CD4-positive, alpha-beta T cell treated with Interleukin-15 for 4 hours (primary cell): ENCODE measurements at regions not wholly inside any gene's neighbourhood (a gene's known extent, or its start where the extent isn't known, plus 50 kb on each side); places are given as distances from the start of the nearest gene placed in this dataset.
"Not testable (repeated sequence)": the region's sequence is repeated elsewhere in the genome, so short reads cannot be mapped to it uniquely, and the experiment has no call there.

Experiments used
- DNase-seq: peaks from one replicate; pipeline ENCODE4 v3.0.0-alpha.2; 2020; ENCODE audit warnings: low spot score

- DNase-seq, result no peak
Observed at GRCh38 chr2:43019025-43019367, 207.4 kb downstream of the ZFP36L2 start.

GRCh38 chr2:43018179-43019024, 208.0 kb downstream of the ZFP36L2 start:
- DNase-seq, result no peak

GRCh38 chr2:43013821-43014345, 212.5 kb downstream of the ZFP36L2 start:
- DNase-seq, result no peak

GRCh38 chr2:43012966-43013365, 213.4 kb downstream of the ZFP36L2 start:
- no peak for DNase-seq

- DNase-seq, result no peak
Observed at GRCh38 chr2:43011158-43011491, 215.3 kb downstream of the ZFP36L2 start.

GRCh38 chr2:43010438-43011157, 215.8 kb downstream of the ZFP36L2 start:
- no peak for DNase-seq

GRCh38 chr2:43009448-43009847, 217.0 kb downstream of the ZFP36L2 start:
- no peak for DNase-seq

- no peak for DNase-seq
Observed at GRCh38 chr2:43008388-43008787, 216.0 kb upstream of the HAAO start.

- DNase-seq, result no peak
Observed at GRCh38 chr2:43007901-43008300, 215.5 kb upstream of the HAAO start.

GRCh38 chr2:43006834-43007543, 214.6 kb upstream of the HAAO start:
- DNase-seq, result no peak

- DNase-seq, result no peak
Observed at GRCh38 chr2:43005975-43006833, 213.8 kb upstream of the HAAO start.

- no peak for DNase-seq
Observed at GRCh38 chr2:43005245-43005974, 213.0 kb upstream of the HAAO start.

GRCh38 chr2:43004879-43005244, 212.5 kb upstream of the HAAO start:
- no peak for DNase-seq

- DNase-seq, result not testable (repeated sequence)
Observed at GRCh38 chr2:43004126-43004865, 211.9 kb upstream of the HAAO start.

GRCh38 chr2:43003702-43004101, 211.3 kb upstream of the HAAO start:
- no peak for DNase-seq

GRCh38 chr2:43001787-43002468, 209.5 kb upstream of the HAAO start:
- DNase-seq, result no peak

- DNase-seq, result no peak
Observed at GRCh38 chr2:43001055-43001378, 208.6 kb upstream of the HAAO start.

GRCh38 chr2:43000242-43001054, 208.1 kb upstream of the HAAO start:
- DNase-seq, result no peak

- DNase-seq, result no peak
Observed at GRCh38 chr2:42999856-43000241, 207.5 kb upstream of the HAAO start.
